GM18861 (cell line): ENCODE measurements at regions not wholly inside any gene's neighbourhood (a gene's known extent, or its start where the extent isn't known, plus 50 kb on each side); places are given as distances from the start of the nearest gene placed in this dataset.
"Not testable (repeated sequence)": the region's sequence is repeated elsewhere in the genome, so short reads cannot be mapped to it uniquely, and the experiment has no call there.

Experiments used
- ATAC-seq: cut with Tn5 transposase; IDR thresholded peaks from one replicate; pipeline ENCODE4 v1.9.1; 2021; ENCODE audit not compliant: unreplicated experiment

GRCh38 chr13:54004026-54004699 lies 975.5 kb downstream of the OLFM4 start:
- no peak for ATAC-seq

DNA sequence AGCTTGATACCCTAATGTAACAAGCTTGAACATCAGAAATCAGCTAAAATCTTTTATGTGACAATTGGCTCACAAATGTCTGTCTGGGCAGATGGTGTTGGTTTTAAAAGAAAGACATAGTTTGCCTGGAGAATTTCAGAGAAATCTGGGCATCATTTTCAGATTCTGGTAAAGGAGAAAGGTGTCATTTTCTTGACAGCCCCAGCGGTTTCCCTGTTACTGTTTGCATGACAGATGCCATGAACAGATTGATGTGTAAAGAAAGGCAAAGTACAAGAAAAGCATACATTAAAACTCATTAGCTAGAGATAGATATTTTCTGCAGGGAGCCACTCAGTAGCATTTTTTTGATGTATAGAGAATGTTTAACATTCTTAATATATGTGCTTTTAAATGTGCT lies 987.9 kb downstream of the OLFM4 start:
- no peak for ATAC-seq

GRCh38 chr13:54018485-54018884 lies 989.9 kb downstream of the OLFM4 start:
- ATAC-seq = no peak

DNA sequence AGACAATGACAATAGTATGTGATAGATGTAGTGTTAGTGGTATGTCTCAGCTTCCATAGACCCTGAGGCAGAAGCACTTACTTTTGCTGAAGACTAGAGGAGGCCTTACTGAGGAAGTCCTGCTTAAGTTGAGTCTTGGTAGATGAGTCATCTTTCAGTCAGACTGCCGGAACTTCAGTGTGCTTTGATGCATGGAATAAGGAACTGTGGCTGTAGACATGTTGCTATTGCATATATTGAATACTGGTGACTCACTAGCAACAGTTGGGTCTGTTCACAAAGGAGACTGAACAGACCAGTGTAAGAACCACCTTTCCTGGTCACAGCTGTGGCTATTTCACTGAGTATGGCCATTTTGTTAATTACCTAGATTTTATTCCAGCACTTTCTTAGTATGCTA lies 1000.6 kb downstream of the OLFM4 start:
- peak; percentile 98 for ATAC-seq

DNA sequence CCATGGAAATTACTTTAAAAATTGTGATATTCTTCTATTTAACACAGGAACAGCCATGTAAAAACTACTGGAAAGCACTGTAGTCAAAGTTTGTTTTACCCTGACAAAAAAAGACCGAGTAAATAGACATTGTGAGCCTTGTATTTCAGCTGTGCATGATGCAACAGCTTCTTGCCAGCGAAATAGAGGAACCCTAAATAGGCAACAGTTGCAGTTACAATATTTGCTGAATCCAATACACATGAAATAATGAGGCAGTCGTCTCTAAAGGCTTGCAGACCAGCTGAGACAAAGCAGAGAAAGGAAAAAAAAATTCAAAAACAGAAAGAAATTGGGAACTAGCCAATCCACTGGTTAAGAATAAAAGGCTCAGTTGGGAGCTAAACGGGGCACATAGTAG lies 1001.1 kb downstream of the OLFM4 start:
- no peak for ATAC-seq

- no peak for ATAC-seq
These were observed 1004.8 kb downstream of the OLFM4 start for GRCh38 chr13:54033323-54033861.

DNA sequence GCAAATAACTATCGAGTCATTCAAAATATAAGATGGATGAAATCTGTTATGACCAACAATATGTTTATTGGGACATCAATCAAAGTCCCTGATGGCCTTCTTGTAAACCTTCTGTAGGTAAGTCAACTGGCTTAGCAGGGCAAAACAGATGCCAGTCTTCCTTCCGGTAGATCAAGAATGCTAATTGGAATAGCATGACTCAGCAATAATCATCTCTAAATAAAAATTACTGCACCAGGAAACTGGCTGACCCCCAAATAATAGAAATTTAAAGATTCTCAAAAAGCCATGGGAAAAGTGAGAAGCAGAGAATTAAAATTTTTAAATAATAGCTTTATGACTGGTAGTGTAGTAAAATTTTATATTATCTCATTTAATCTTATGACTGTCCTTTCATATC lies 1005.4 kb downstream of the OLFM4 start:
- no peak for ATAC-seq

- ATAC-seq = not testable (repeated sequence)
These were observed 1028.8 kb downstream of the OLFM4 start for GRCh38 chr13:54057416-54057815.

- not testable (repeated sequence) for ATAC-seq
These were observed 1041.3 kb downstream of the OLFM4 start for GRCh38 chr13:54069958-54070357.

DNA sequence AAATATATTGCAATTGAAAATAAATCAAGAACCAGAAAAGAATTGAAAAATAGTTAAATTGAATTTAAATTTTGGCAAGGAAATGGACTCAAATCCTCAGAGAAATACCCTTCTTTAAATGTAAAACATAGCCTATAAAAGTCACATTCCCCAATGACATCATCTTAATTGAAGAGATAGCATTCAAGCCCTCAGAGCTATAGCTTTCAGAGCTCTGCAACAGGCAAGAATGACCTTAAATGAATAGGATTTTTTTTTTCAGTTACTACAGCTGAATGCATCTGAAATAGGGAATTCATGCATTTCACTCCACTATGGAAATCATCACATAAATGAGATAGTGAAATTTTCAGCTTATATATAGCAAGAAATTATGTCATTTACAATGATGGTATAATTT lies 1049.0 kb downstream of the OLFM4 start:
- no peak for ATAC-seq

DNA sequence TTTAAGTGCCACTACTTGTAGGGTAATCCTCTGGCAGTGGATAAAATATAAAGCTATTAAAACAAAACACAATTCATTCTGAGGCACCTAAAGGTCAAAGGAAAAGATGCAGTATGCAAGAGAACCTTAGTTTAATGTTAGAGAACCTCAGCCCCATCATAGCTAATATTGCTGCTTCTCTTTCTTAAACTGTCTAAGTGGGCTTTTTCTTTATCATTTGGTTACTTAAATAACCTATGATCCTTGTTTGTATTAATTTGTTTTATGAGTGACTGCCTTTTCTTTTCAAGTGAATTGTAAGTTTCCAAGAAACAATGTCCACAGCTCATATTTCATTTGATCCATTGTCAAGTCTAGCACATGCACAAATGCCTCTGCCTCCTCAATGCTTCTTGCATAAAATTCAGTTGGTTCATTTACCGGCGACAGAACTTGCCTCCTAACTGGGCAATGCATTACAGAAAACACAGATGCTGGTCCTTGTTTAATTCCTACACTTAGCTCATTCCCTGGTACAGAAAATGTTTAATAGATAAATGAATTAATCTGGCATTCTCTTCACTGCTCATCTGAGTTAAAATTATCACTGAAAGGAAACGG lies 1049.8 kb downstream of the OLFM4 start:
- ATAC-seq = no peak

DNA sequence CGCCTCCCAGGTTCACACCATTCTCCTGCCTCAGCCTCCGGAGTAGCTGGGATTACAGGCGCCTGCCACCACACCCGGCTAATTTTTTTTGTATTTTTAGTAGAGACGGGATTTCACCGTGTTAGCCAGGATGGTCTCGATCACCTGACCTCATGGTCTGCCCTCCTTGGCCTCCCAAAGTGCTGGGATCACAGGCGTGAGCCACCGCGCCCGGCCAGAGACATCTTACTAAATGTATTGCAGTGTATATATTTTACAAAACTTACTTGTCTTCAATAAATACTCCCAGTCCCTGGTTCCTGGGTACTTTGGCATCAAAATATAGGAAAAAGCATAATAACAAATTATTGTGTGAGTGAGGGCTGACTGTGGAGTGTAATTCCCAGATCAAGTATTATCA lies 1053.7 kb downstream of the OLFM4 start:
- not testable (repeated sequence) for ATAC-seq

DNA sequence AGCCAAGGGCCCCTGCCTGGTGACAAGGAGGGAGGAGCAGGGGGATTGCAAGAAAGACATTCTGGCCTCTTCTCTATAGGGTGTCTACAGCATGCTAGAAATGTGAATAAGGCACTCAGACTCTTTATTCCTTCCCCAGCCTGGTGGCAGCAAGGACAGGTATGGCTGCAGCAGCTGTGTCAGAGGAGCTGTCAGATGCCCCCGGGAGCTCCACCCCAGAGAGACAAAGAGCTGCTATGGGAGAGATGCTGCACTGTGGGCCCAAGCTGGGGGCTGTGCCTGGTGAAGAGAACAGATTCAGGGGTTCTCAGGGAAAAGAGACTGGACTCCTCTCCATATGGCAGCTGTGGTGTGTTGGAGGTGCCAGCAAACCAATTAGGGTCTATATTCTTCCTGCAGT lies 1063.3 kb downstream of the OLFM4 start:
- ATAC-seq = no peak

- no peak for ATAC-seq
These were observed 1064.1 kb downstream of the OLFM4 start for GRCh38 chr13:54092686-54093085.

DNA sequence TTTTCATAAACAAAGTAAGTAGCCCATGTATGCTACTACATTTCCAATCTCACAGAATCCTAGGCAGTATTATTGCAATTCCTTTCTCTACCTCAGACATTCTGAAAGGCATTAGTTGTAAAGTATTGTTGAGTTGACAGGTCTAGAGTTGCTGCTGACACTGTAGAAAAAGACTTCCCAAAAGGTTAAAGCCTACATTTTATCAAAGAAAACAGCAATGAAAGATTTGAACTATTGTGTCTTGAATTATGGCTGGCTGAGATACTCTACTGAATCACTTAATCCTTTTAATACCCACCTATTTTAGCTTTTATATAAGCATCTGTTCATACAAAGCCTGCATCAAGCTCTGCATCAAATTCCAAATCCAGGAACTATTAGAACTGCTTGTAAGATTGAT lies 1082.0 kb downstream of the OLFM4 start:
- ATAC-seq = no peak

GRCh38 chr13:54124700-54125099 lies 1096.1 kb downstream of the OLFM4 start:
- ATAC-seq = no peak

GRCh38 chr13:54130931-54131330 lies 1102.3 kb downstream of the OLFM4 start:
- ATAC-seq = not testable (repeated sequence)

GRCh38 chr13:54131433-54131832 lies 1102.8 kb downstream of the OLFM4 start:
- ATAC-seq = not testable (repeated sequence)

DNA sequence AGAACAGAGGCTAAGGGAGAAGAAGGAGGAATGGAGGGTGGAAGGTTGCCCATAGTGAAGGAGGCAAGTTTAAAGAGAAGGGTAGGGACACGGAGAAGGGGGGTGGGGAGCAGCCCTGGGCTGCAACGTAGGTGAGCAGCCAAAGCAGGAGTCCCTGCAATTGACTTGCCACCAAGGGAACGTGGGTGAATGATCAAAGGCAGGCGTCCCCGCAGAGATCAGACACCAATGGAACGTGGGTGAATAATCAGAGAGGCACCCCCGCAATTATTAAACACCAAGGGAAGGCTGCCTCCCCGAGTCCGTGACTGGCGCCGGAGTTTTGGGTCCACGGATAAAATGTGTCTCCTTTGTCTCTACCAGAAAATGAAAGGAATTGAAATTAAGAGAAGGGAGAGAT lies 1103.5 kb downstream of the OLFM4 start:
- not testable (repeated sequence) for ATAC-seq

DNA sequence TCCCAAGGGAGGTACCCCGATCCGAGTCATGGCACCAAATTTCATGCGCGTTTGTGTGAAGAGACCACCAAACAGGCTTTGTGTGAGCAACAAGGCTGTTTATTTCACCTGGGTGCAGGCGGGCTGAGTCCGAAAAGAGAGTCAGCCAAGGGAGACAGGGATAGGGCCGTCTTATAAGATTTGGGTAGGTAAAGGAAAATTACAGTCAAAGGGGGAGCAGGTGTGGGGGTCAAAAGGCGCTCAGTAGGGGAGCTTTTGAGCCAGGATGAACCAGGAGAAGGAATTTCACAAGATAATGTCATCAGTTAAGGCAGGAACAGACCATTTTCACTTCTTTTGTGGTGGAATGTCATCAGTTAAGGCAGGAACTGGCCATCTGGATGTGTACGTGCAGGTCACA lies 1104.1 kb downstream of the OLFM4 start:
- ATAC-seq = not testable (repeated sequence)

DNA sequence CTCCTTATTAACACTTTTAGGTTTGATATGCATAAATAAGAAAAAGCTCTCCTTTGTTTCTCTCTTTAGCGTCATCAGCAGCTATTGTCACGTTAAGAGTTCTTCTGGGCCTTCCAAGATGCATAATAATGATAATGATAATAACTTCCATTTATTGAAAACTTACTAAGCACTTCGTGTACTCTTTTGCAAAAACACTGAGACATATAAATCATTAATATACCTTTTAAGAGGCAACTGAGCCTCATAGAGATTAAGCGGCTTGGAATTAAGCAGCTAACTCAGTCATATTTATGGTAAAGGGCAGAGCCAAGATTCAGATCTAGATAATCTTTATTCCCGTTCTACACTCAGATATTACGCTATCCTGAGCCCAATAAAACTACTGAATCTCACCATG lies 1105.1 kb downstream of the OLFM4 start:
- ATAC-seq = no peak

GRCh38 chr13:54144828-54145227 lies 1116.2 kb downstream of the OLFM4 start:
- no peak for ATAC-seq

- no peak for ATAC-seq
These were observed 1122.2 kb downstream of the OLFM4 start for GRCh38 chr13:54150851-54151250.
